ENCODE measurements at regions not wholly inside any gene's neighbourhood (a gene's known extent, or its start where the extent isn't known, plus 50 kb on each side); places are given as distances from the start of the nearest gene placed in this dataset.

GRCh38 chr7:8831376-8831775 lies 398.0 kb downstream of the NXPH1 start:
- TF ChIP-seq EZH2 (IDR thresholded peaks at IDR 0.05; ENCODE audit: borderline replicate concordance) (no peak), CTCF (IDR thresholded peaks at IDR 0.05; ENCODE audit: poor library complexity) (no peak), EZH2phosphoT487 (IDR thresholded peaks at IDR 0.05; ENCODE audit: low read depth, severe bottlenecking, unreplicated experiment) (no peak)

Measured in hepatocyte (in vitro differentiated cells).